ENCODE measurements at regions not wholly inside any gene's neighbourhood (a gene's known extent, or its start where the extent isn't known, plus 50 kb on each side); places are given as distances from the start of the nearest gene placed in this dataset.
"Not testable (repeated sequence)": the region's sequence is repeated elsewhere in the genome, so short reads cannot be mapped to it uniquely, and the experiment has no call there.

DNA sequence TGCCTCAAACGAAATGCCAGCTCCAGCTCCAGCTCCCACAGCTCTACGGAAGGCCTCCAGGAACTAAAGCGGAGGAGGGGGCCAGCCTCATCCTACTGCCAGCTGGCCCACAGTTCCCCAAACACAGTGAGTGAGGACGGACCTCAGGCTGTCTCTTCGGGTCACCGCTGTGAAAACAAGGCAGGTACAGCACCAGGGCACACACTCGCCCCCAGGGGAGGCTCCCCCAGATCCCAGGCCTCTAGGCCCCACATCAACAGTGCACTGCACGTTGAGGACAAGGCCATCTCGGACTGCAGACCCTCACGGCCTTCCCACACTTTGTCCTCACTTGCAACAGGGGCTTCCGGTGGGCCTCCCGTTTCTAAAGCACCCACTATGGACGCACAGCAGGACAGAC lies 95.0 kb downstream of the GTF2H2C_2 start:
- peak in 1 of 2 donors; percentile 56 for DNase-seq
- not testable (repeated sequence) for H3K36me3 ChIP-seq; H3K9me3 ChIP-seq; H3K27me3 ChIP-seq; H3K4me3 ChIP-seq; ATAC-seq (ENCODE audit: low FRiP score in 2 of 2); H3K4me1 ChIP-seq; H3K27ac ChIP-seq
- WGBS, 2 donors, result no CpG with 5 or more reads among the region's 13 CpGs

GRCh38 chr5:70510811-70511210 lies 95.6 kb downstream of the GTF2H2C_2 start:
- no CpG with 5 or more reads among the region's 16 CpGs for WGBS, 2 donors
- peak in 1 of 2 donors; percentile 43 for DNase-seq
- not testable (repeated sequence) for H3K4me1 ChIP-seq; H3K27ac ChIP-seq; H3K27me3 ChIP-seq; ATAC-seq (ENCODE audit: low FRiP score in 2 of 2); H3K36me3 ChIP-seq; H3K4me3 ChIP-seq; H3K9me3 ChIP-seq

All from upper lobe of left lung (tissue), 6 donors.